ENCODE measurements at regions not wholly inside any gene's neighbourhood (a gene's known extent, or its start where the extent isn't known, plus 50 kb on each side); places are given as distances from the start of the nearest gene placed in this dataset.

- no peak for ATAC-seq
- DNase-seq (ENCODE audit: extremely low read depth in 1 of 4, low spot score in 3 of 4), result no peak
- H3K4me3 ChIP-seq, result no peak overlapping the region
- no peaks in the 10 kb centered on the region for H3K9me1 ChIP-seq (ENCODE audit: control insufficient read depth, insufficient read depth, low read length)
- intact Hi-C loops (cut with micrococcal nuclease) (no loop called here), in situ Hi-C loops (cut with MboI) (no loop called here)
- WGBS (ENCODE audit: insufficient coverage, low coverage, missing lambda C conversion rate), result 87% methylated on average over 3 of the region's 4 CpGs
- H3K27ac ChIP-seq (ENCODE audit: extremely low read depth, low read depth, low read length), result peak overlapping the region; percentile 37; the same call in 2 of the 3 replicates
- peaks cover 40 to 48% of the 10 kb centered on the region in 2 experiments for H3K4me1 ChIP-seq (replicated peaks in 1 of 2; ENCODE audit: control insufficient read depth in 2 of 2, insufficient read depth in 2 of 2, low read length in 2 of 2)
- CTCF ChIA-PET (ENCODE audit: low intra/inter-chr PET ratio), result no interaction called here
- no peaks in the 10 kb centered on the region for H3K79me2 ChIP-seq (ENCODE audit: control insufficient read depth, insufficient read depth, low read length)
- H2AFZ ChIP-seq (ENCODE audit: low read depth, low read length), result peak overlapping the region; percentile 15
- H3K9me3 ChIP-seq (replicated peaks; ENCODE audit: control insufficient read depth, insufficient read depth, low read depth, low read length), result peaks cover 1% of the 10 kb centered on the region; the same call in 1 of the 2 replicates
- H3K9ac ChIP-seq (ENCODE audit: insufficient read depth in 1 of 2, low read depth in 2 of 2, low read length in 2 of 2), result peak overlapping the region; percentile 13 to 53; a peak in 2 of 4 replicates
- no peak overlapping the region for H3K4me2 ChIP-seq (ENCODE audit: insufficient read depth, low read length)
- BruUV-seq (replicated peaks), result no TSS peak
- POLR2A ChIA-PET, result interaction anchor here (1.0 to 1.6 kb wide), 3 partner anchors 9 to 254 kb away, joined by 4 to 5 read pairs (median 4); no protein-coding TSS in a partner anchor
- H4K20me1 ChIP-seq (replicated peaks; ENCODE audit: control insufficient read depth, insufficient read depth, low read length), result no peaks in the 10 kb centered on the region
- FAIRE-seq, result no peak
- no peaks in the 10 kb centered on the region; a peak in 1 of 5 replicates for H3K27me3 ChIP-seq (ENCODE audit: control insufficient read depth in 2 of 2, insufficient read depth in 2 of 2, low read length in 2 of 2)
- no peaks in the 10 kb centered on the region for H3K36me3 ChIP-seq (ENCODE audit: control insufficient read depth, insufficient read depth, low read length)
- TF ChIP-seq BRF2 (IDR thresholded peaks at IDR 0.05; ENCODE audit: borderline replicate concordance, insufficient read depth, insufficient read length) (no peak), XRCC3 (IDR thresholded peaks at IDR 0.05) (no peak), SNAPC5 (CRISPR knock-in tag; IDR thresholded peaks at IDR 0.05) (no peak), CBX2 (IDR thresholded peaks at IDR 0.05; ENCODE audit: insufficient read depth, low read length, poor library complexity, severe bottlenecking) (no peak), E2F4 (CRISPR knock-in tag; IDR thresholded peaks at IDR 0.05; ENCODE audit: low read depth) (no peak), CHD7 (IDR thresholded peaks at IDR 0.05; ENCODE audit: low read depth, low read length) (no peak), RBM17 (IDR thresholded peaks at IDR 0.05; ENCODE audit: borderline replicate concordance, low read depth, low read length) (no peak), FOXJ3 (CRISPR knock-in tag; IDR thresholded peaks at IDR 0.05) (no peak), RFX1 (IDR thresholded peaks at IDR 0.05) (no peak)
Measured at GRCh38 chr6:44040786-44041185, 86.5 kb downstream of the MRPL14 start.

Measured in K562 (cell line).